OCI-LY7 (cell line): ENCODE measurements at regions not wholly inside any gene's neighbourhood (a gene's known extent, or its start where the extent isn't known, plus 50 kb on each side); places are given as distances from the start of the nearest gene placed in this dataset.

Experiments used
- BruUV-seq: library from RNA; stranded (reverse); fragments of 400-500 nt; replicated peaks from 2 replicates; lab custom pipeline; 2021; lab: Mats Ljungman, UMichigan
- CTCF ChIA-PET: fragments of 300-600 bp; sonication (Branson Sonifier 250); formaldehyde crosslinking; loops from one replicate; lab custom pipeline; 2022; ENCODE audit warnings: antibody characterized with exemption; ENCODE audit not compliant: unreplicated experiment; lab: Charles Lee
- POLR2A ChIA-PET: fragments of 300-600 bp; sonication (Branson Sonifier 250); formaldehyde crosslinking; loops from one replicate; lab custom pipeline; 2022; ENCODE audit warnings: antibody characterized with exemption; lab: Charles Lee
- DNase-seq: peaks from one replicate; pipeline ENCODE4 v3.0.0-alpha.2; 2015; ENCODE audit warnings: low spot score
- H2AFZ ChIP-seq: fragments of 200-600 bp; sonication (generic), shearing (Covaris generic); 2 replicates; pipeline ENCODE4 v1.6.1; 2014; ENCODE audit warnings: mild to moderate bottlenecking, antibody characterized with exemption, low read length, moderate library complexity
- H3K27ac ChIP-seq: fragments of 200-600 bp; sonication (generic); 2 replicates; pipeline ENCODE4 v1.5.1; 2014; ENCODE audit warnings: mixed run types, low read depth, mild to moderate bottlenecking, moderate library complexity, low read length, inconsistent platforms; ENCODE audit not compliant: poor library complexity, severe bottlenecking
- H3K36me3 ChIP-seq: fragments of 200-600 bp; sonication (generic); 2 replicates; pipeline ENCODE4 v1.6.1; 2014; ENCODE audit warnings: mild to moderate bottlenecking, antibody characterized with exemption, low read length, moderate library complexity, mixed read lengths; ENCODE audit not compliant: insufficient read depth
- H3K4me1 ChIP-seq: fragments of 200-600 bp; sonication (generic); 2 replicates; pipeline ENCODE4 v1.5.1; 2014; ENCODE audit warnings: mild to moderate bottlenecking, low read length; ENCODE audit not compliant: insufficient read depth, poor library complexity, severe bottlenecking
- H3K4me2 ChIP-seq: fragments of 200-600 bp; sonication (generic); 2 replicates; pipeline ENCODE4 v1.6.1; 2014; ENCODE audit warnings: mild to moderate bottlenecking, low read length
- H3K4me3 ChIP-seq: fragments of 200-600 bp; sonication (generic); 2 replicates; pipeline ENCODE4 v1.5.1; 2014; ENCODE audit warnings: mild to moderate bottlenecking, low read depth, low read length; ENCODE audit not compliant: poor library complexity, severe bottlenecking
- H3K79me2 ChIP-seq: fragments of 200-600 bp; sonication (generic); 2 replicates; pipeline ENCODE4 v1.6.1; 2016; ENCODE audit warnings: low read depth, mild to moderate bottlenecking, low read length, moderate library complexity, mixed read lengths; ENCODE audit not compliant: insufficient read depth
- H3K9me2 ChIP-seq: fragments of 200-600 bp; sonication (generic); 2 replicates; pipeline ENCODE4 v1.6.1; 2016; ENCODE audit warnings: mild to moderate bottlenecking, low read length, mixed read lengths; ENCODE audit not compliant: insufficient read depth
- H3K9me3 ChIP-seq: fragments of 200-600 bp; sonication (generic); 2 replicates; pipeline ENCODE4 v1.6.1; 2014; ENCODE audit warnings: mild to moderate bottlenecking, mixed run types, low read length, mixed read lengths
- H4K20me1 ChIP-seq: fragments of 200-600 bp; sonication (generic); 2 replicates; pipeline ENCODE4 v1.6.1; 2014; ENCODE audit warnings: mild to moderate bottlenecking, antibody characterized with exemption, low read length, moderate library complexity, mixed read lengths; ENCODE audit not compliant: insufficient read depth
- EZH2phosphoT487 ChIP-seq: fragments of 200-600 bp; sonication (generic); IDR thresholded peaks from 2 replicates; pipeline ENCODE4 v1.6.1; 2018; ENCODE audit warnings: low read depth, borderline replicate concordance, mild to moderate bottlenecking, mixed run types, antibody characterized with exemption, low read length, moderate library complexity, mixed read lengths
- intact Hi-C: fragments of 100-400 bp; cut with micrococcal nuclease; formaldehyde crosslinking; loops from one replicate; pipeline ENCODE4 v1.10.0; 2022; ENCODE audit not compliant: unreplicated experiment
- TF ChIP-seq, protein P1 (sequence below): fragments of 200-600 bp; sonication (generic); conservative IDR thresholded peaks from 2 replicates; pipeline ENCODE4 v1.5.1; 2014; ENCODE audit warnings: mild to moderate bottlenecking, antibody characterized with exemption, low read length, moderate library complexity, mixed read lengths

- Histone ChIP-seq H3K4me1 (no peaks in the 10 kb centered on the region), H3K27ac (no peak overlapping the region), H3K4me2 (no peak overlapping the region), H3K79me2 (no peaks in the 10 kb centered on the region), H4K20me1 (no peaks in the 10 kb centered on the region), H3K9me2 (no peaks in the 10 kb centered on the region), H3K36me3 (no peaks in the 10 kb centered on the region), H3K4me3 (no peak overlapping the region), H2AFZ (no peak overlapping the region), H3K9me3 (no peaks in the 10 kb centered on the region)
- TF ChIP-seq EZH2phosphoT487: no peak
- TF ChIP-seq, protein P1, sequence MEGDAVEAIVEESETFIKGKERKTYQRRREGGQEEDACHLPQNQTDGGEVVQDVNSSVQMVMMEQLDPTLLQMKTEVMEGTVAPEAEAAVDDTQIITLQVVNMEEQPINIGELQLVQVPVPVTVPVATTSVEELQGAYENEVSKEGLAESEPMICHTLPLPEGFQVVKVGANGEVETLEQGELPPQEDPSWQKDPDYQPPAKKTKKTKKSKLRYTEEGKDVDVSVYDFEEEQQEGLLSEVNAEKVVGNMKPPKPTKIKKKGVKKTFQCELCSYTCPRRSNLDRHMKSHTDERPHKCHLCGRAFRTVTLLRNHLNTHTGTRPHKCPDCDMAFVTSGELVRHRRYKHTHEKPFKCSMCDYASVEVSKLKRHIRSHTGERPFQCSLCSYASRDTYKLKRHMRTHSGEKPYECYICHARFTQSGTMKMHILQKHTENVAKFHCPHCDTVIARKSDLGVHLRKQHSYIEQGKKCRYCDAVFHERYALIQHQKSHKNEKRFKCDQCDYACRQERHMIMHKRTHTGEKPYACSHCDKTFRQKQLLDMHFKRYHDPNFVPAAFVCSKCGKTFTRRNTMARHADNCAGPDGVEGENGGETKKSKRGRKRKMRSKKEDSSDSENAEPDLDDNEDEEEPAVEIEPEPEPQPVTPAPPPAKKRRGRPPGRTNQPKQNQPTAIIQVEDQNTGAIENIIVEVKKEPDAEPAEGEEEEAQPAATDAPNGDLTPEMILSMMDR: no peak
- no peak for DNase-seq
- BruUV-seq: no TSS peak
- ChIA-PET CTCF (no interaction called here), POLR2A (no interaction called here)
- intact Hi-C loops: no loop called here
Measured at GRCh38 chr11:119795231-119795630, 66.2 kb upstream of the NECTIN1 start.

DNA sequence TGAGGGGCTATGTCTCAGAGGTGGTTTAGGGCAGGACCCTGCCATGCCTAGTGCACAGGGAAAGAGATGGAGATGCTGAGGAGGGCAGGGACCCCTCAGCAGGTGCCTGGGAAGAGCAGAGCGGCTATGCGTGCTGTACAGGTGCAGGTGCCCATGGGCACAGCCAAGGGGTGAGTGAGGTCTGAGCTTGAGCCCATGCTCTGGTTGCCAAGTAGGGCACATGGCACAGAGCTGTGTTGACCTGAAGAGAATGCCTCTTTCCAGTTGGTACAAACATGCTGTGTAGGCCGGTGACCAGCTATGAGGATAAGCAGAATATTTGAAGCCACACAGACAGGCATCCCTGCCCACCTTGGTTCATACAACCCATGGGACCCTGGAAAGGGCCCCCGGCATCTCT is 65.8 kb upstream of the NECTIN1 start:
- Histone ChIP-seq H4K20me1 (no peaks in the 10 kb centered on the region), H3K9me2 (no peaks in the 10 kb centered on the region), H3K4me1 (no peaks in the 10 kb centered on the region), H3K27ac (no peak overlapping the region), H3K9me3 (no peaks in the 10 kb centered on the region), H3K79me2 (no peaks in the 10 kb centered on the region), H3K4me2 (no peak overlapping the region), H3K4me3 (no peak overlapping the region), H2AFZ (no peak overlapping the region), H3K36me3 (no peaks in the 10 kb centered on the region)
- no TSS peak for BruUV-seq
- DNase-seq: no peak
- intact Hi-C loops: no loop called here
- TF ChIP-seq EZH2phosphoT487: no peak
- TF ChIP-seq, protein P1: no peak
- ChIA-PET POLR2A (interaction anchor here (1.1 kb wide), 1 partner anchor 10 kb away, joined by 6 read pairs; no protein-coding TSS in a partner anchor), CTCF (no interaction called here)

DNA sequence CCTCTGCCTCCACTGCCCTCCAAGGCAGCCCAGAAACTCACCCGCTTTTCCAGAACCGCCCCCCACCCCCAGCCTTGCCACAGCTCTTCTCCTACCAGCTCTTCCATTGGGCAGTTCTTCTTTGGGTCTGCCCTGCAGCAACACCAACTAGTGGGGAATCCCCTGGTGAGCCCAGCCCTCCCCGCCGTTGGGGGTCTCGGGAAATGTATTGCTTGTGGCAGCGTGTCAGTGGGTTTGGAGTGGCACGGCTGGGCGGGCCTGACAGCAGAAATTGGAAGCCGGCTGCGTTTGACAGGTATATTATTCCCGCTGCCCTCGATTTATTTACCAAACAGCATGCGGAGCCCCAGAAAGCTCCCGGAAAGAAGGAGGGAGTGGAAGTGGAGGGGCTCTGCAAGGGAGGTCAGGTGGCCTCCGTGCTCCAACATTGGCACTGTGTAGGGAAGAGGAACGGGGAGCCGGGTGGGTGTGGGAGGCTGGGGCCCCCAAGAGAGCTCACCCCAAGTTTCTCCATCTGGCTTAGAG is 65.2 kb upstream of the NECTIN1 start:
- H3K36me3 ChIP-seq: no peaks in the 10 kb centered on the region
- no peak overlapping the region for H3K4me2 ChIP-seq
- no peak overlapping the region for H3K27ac ChIP-seq
- BruUV-seq: no TSS peak
- H3K9me2 ChIP-seq: no peaks in the 10 kb centered on the region
- POLR2A ChIA-PET: interaction anchor here (1.1 kb wide), 1 partner anchor 9 kb away, joined by 6 read pairs; no protein-coding TSS in a partner anchor
- TF ChIP-seq, protein P1: no peak
- TF ChIP-seq EZH2phosphoT487: no peak
- H3K9me3 ChIP-seq: no peaks in the 10 kb centered on the region
- CTCF ChIA-PET: no interaction called here
- no peak overlapping the region for H3K4me3 ChIP-seq
- no peaks in the 10 kb centered on the region for H3K4me1 ChIP-seq
- no peaks in the 10 kb centered on the region for H4K20me1 ChIP-seq
- no peak overlapping the region for H2AFZ ChIP-seq
- intact Hi-C loops: no loop called here
- no peak for DNase-seq
- H3K79me2 ChIP-seq: no peaks in the 10 kb centered on the region
